ENCODE measurements at regions not wholly inside any gene's neighbourhood (a gene's known extent, or its start where the extent isn't known, plus 50 kb on each side); places are given as distances from the start of the nearest gene placed in this dataset.

- TF ChIP-seq, protein P1, sequence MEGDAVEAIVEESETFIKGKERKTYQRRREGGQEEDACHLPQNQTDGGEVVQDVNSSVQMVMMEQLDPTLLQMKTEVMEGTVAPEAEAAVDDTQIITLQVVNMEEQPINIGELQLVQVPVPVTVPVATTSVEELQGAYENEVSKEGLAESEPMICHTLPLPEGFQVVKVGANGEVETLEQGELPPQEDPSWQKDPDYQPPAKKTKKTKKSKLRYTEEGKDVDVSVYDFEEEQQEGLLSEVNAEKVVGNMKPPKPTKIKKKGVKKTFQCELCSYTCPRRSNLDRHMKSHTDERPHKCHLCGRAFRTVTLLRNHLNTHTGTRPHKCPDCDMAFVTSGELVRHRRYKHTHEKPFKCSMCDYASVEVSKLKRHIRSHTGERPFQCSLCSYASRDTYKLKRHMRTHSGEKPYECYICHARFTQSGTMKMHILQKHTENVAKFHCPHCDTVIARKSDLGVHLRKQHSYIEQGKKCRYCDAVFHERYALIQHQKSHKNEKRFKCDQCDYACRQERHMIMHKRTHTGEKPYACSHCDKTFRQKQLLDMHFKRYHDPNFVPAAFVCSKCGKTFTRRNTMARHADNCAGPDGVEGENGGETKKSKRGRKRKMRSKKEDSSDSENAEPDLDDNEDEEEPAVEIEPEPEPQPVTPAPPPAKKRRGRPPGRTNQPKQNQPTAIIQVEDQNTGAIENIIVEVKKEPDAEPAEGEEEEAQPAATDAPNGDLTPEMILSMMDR (IDR thresholded peaks at IDR 0.05; ENCODE audit: low read depth, low read length) = no peak
- TF ChIP-seq EZH2phosphoT487 (IDR thresholded peaks at IDR 0.05; ENCODE audit: low read depth) = no peak
Measured at GRCh38 chr10:128950916-128951275, 516.1 kb upstream of the MGMT start.

Measured in OCI-LY3 (cell line).